ENCODE measurements at regions not wholly inside any gene's neighbourhood (a gene's known extent, or its start where the extent isn't known, plus 50 kb on each side); places are given as distances from the start of the nearest gene placed in this dataset.
"Not testable (repeated sequence)": the region's sequence is repeated elsewhere in the genome, so short reads cannot be mapped to it uniquely, and the experiment has no call there.

DNA sequence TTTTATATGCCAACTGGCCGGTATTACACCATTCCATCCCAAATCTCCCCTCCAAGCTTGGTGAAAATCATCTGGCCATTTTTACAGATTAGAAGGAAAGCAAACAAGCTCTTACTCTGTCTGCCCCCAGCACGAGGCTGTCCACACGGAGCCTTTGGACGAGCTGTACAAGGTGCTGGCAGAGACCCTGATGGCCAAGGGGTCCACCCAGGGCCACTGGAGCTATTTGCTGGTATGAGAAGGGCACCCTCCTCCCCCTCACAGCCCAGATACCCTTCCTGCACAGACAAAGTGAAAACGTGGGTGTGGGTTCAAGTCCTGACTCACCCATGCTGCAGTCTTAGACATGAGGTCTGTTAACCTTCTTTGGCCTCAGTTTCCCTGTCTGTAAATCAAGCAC lies 84.9 kb upstream of the DRD5 start:
- TF ChIP-seq CTCF, POLR2A (IDR thresholded peaks at IDR 0.05): not testable (repeated sequence)

All from testis (tissue), 2 donors.